OCI-LY1 (cell line): ENCODE measurements at regions not wholly inside any gene's neighbourhood (a gene's known extent, or its start where the extent isn't known, plus 50 kb on each side); places are given as distances from the start of the nearest gene placed in this dataset.
"Not testable (repeated sequence)": the region's sequence is repeated elsewhere in the genome, so short reads cannot be mapped to it uniquely, and the experiment has no call there.

Experiments
- EZH2 ChIP-seq: fragments of 200-600 bp; sonication (generic), shearing (Covaris generic); IDR thresholded peaks from 2 replicates; pipeline ENCODE4 v1.8.0; 2017; ENCODE audit warnings: borderline replicate concordance, mixed run types, mild to moderate bottlenecking, antibody characterized with exemption, low read length, moderate library complexity, mixed read lengths
- TF ChIP-seq, protein P1 (sequence below): fragments of 200-600 bp; sonication (generic), shearing (Covaris generic); IDR thresholded peaks from 2 replicates; pipeline ENCODE4 v1.5.1; 2017; ENCODE audit warnings: mild to moderate bottlenecking, antibody characterized with exemption, low read length, moderate library complexity, mixed read lengths

DNA sequence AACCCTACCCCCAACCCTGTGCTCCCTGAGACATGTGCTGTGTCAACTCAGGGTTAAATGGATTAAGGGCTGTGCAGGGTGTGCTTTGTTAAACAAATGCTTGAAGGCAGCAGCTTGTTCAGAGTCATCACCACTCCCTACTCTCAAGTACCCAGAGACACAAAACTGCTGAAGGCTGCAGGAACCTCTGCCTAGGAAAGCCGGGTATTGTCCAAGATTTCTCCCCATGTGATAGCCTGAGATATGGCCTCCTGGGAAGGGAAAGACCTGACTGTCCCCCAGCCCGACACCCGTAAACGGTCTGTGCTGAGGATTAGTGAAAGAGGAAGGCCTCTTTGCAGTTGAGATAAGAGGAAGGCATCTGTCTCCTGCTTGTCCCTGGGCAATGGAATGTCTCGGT lies 83.6 kb upstream of the ALDH3B2 start:
- TF ChIP-seq, protein P1, sequence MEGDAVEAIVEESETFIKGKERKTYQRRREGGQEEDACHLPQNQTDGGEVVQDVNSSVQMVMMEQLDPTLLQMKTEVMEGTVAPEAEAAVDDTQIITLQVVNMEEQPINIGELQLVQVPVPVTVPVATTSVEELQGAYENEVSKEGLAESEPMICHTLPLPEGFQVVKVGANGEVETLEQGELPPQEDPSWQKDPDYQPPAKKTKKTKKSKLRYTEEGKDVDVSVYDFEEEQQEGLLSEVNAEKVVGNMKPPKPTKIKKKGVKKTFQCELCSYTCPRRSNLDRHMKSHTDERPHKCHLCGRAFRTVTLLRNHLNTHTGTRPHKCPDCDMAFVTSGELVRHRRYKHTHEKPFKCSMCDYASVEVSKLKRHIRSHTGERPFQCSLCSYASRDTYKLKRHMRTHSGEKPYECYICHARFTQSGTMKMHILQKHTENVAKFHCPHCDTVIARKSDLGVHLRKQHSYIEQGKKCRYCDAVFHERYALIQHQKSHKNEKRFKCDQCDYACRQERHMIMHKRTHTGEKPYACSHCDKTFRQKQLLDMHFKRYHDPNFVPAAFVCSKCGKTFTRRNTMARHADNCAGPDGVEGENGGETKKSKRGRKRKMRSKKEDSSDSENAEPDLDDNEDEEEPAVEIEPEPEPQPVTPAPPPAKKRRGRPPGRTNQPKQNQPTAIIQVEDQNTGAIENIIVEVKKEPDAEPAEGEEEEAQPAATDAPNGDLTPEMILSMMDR = not testable (repeated sequence)
- not testable (repeated sequence) for TF ChIP-seq EZH2
